HUES48 (cell line): ENCODE measurements at regions not wholly inside any gene's neighbourhood (a gene's known extent, or its start where the extent isn't known, plus 50 kb on each side); places are given as distances from the start of the nearest gene placed in this dataset.

Experiments
- H3K27ac ChIP-seq: one replicate; pipeline ENCODE4 v1.7.0; 2013; ENCODE audit warnings: low read depth, low read length, inconsistent platforms
- H3K27me3 ChIP-seq: 2 replicates; pipeline ENCODE4 v1.6.1; 2013; ENCODE audit warnings: mild to moderate bottlenecking, low read length; ENCODE audit not compliant: control insufficient read depth, insufficient read depth
- H3K36me3 ChIP-seq: 2 replicates; pipeline ENCODE4 v1.6.1; 2013; ENCODE audit warnings: low read length; ENCODE audit not compliant: control insufficient read depth, insufficient read depth
- H3K4me1 ChIP-seq: 2 replicates; pipeline ENCODE4 v1.6.1; 2013; ENCODE audit warnings: mild to moderate bottlenecking, low read length; ENCODE audit not compliant: control insufficient read depth, insufficient read depth
- H3K4me3 ChIP-seq: 2 replicates; pipeline ENCODE4 v1.5.1; 2013; ENCODE audit warnings: mild to moderate bottlenecking, low read depth, low read length
- H3K9ac ChIP-seq: 2 replicates; pipeline ENCODE4 v1.6.1; 2013; ENCODE audit warnings: mild to moderate bottlenecking, low read depth, low read length, moderate library complexity
- H3K9me3 ChIP-seq: 2 replicates; pipeline ENCODE4 v1.6.1; 2013; ENCODE audit warnings: low read length; ENCODE audit not compliant: control insufficient read depth, insufficient read depth

DNA sequence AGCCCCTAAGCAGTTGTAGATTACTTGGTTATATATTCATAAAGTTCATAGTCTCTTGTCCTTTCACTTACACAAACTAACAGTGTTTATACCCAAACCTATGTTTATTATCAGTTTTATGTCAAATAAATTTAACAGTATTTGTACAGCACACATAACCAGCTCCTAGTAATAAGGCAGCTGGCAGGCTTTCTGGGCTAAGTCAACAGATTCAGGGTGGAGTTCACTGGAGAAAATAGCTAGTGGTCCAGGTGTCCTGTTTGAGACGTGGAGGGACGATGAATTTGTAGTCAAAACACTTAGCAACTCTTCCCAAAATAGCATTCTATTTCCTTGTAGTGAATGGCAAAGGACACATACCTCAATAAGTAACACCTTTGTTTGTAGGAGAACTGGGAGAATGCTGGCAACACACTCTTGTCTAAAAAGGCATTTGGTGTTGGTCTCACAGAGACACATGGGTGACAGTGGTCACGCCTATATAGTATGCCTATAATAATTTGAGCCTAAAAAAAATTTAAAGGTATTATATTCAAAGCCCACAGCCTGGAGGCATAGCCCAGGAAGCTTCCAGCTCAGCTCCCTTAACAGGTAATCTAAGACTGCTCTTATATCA lies 156.4 kb upstream of the CARMIL1 start:
- Histone ChIP-seq H3K9me3 (peaks cover 2% of the 10 kb centered on the region; the same call in 1 of the 2 replicates), H3K4me1 (no peaks in the 10 kb centered on the region), H3K4me3 (no peak overlapping the region), H3K27me3 (no peaks in the 10 kb centered on the region), H3K27ac (no peak overlapping the region), H3K36me3 (no peaks in the 10 kb centered on the region), H3K9ac (no peak overlapping the region)

GRCh38 chr6:25124216-25124715 lies 154.9 kb upstream of the CARMIL1 start:
- Histone ChIP-seq H3K36me3 (no peaks in the 10 kb centered on the region), H3K9me3 (peaks cover 2% of the 10 kb centered on the region; the same call in 1 of the 2 replicates), H3K27ac (no peak overlapping the region)

DNA sequence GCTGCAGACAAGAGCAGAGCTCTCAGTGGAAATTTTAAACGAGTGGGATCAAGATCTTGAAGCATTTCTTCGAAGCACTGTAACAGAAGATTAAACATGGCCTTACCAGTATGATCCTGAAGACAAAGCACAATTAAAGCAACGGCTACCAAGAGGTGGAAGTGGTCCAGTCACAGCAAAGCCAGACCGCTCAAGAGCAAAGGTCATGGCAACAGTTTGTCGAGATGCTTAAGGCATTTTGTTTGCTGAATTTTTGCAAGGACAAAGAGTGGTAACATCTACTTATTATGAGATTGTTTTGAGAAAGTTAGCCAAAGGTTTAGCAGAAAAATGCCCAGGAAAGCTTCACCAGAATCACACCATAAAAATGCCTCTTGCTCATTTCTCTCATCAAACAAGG lies 153.4 kb upstream of the CARMIL1 start:
- H3K4me1 ChIP-seq: peaks cover 4% of the 10 kb centered on the region
- H3K9ac ChIP-seq: no peak overlapping the region
- H3K9me3 ChIP-seq: peaks cover 2% of the 10 kb centered on the region; the same call in 1 of the 2 replicates
- no peaks in the 10 kb centered on the region for H3K27me3 ChIP-seq
- H3K27ac ChIP-seq: no peak overlapping the region
- H3K4me3 ChIP-seq: no peak overlapping the region
- no peaks in the 10 kb centered on the region for H3K36me3 ChIP-seq

More at GRCh38 chr6:25124216-25124715, 154.9 kb upstream of the CARMIL1 start:
- Histone ChIP-seq H3K4me1 (peaks cover 4% of the 10 kb centered on the region), H3K27me3 (no peaks in the 10 kb centered on the region), H3K9ac (no peak overlapping the region), H3K4me3 (no peak overlapping the region)

DNA sequence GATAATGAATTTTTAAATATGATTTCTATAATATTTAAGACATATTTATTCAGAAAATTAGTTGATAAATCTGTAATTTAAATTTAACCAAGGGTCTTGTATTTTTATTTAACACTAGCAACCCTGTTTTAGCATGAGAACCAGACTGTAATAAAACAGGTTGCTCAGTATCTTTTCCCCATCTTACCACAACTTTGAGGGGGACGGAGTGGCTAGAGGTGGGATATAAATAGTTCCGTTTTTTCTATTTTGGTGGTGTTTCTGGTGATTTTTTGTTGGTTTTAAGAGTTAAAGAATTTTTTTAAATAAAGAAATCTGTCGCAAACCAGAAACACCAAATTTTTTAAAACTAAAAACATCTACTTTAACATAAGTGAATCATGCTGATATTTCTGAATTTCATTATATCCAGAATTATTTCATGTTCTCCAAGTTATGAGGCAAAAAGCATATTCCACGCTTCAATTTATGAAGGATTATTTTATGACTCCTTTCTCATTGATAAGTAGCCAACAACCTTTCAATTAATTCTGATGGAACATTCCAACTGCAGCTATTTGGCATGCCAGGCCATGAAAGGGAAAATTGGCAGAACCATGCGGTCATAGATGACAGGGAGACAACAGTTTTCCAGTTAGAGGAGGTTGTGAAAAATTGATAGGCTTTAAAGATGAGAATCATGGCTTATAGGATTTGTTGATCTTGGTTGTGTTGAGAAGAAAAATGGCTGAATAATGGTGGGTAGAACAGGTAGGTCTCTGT lies 151.9 kb upstream of the CARMIL1 start:
- no peak overlapping the region for H3K9ac ChIP-seq
- no peak overlapping the region for H3K4me3 ChIP-seq
- H3K9me3 ChIP-seq: peaks cover 8% of the 10 kb centered on the region
- no peaks in the 10 kb centered on the region for H3K36me3 ChIP-seq
- H3K27ac ChIP-seq: no peak overlapping the region
- H3K27me3 ChIP-seq: no peaks in the 10 kb centered on the region
- peaks cover 4% of the 10 kb centered on the region for H3K4me1 ChIP-seq

GRCh38 chr6:25130518-25130917 lies 148.7 kb upstream of the CARMIL1 start:
- Histone ChIP-seq H3K4me1 (peaks cover 4% of the 10 kb centered on the region), H3K36me3 (no peaks in the 10 kb centered on the region), H3K27me3 (no peaks in the 10 kb centered on the region), H3K9me3 (peaks cover 34% of the 10 kb centered on the region), H3K4me3 (no peak overlapping the region), H3K27ac (no peak overlapping the region), H3K9ac (no peak overlapping the region)

DNA sequence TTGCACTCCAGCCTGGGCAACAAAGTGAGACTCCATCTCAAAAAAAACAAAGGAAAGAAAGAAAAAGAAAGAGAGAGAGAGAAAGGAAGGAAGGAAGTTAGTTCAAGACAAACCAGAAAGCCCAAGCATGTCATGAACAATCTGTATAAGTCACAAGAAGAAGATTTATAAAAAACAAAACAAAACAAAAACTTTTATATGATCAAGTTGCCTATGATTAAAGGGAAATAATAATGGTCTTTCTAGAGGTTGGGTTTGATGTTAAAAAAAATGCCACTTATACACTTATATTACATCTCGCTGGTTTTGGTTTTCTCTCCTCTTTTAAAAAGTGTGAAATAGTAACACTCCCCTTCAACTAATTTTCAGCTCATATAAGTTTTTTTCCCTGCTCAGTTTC lies 146.2 kb upstream of the CARMIL1 start:
- Histone ChIP-seq H3K27ac (no peak overlapping the region), H3K27me3 (no peaks in the 10 kb centered on the region), H3K9ac (no peak overlapping the region), H3K4me3 (no peak overlapping the region), H3K9me3 (peaks cover 32% of the 10 kb centered on the region), H3K4me1 (peaks cover 4% of the 10 kb centered on the region), H3K36me3 (no peaks in the 10 kb centered on the region)

GRCh38 chr6:25133568-25133967 lies 145.6 kb upstream of the CARMIL1 start:
- H3K4me1 ChIP-seq: peaks cover 2% of the 10 kb centered on the region
- no peak overlapping the region for H3K27ac ChIP-seq
- no peak overlapping the region for H3K9ac ChIP-seq
- no peak overlapping the region for H3K4me3 ChIP-seq
- H3K9me3 ChIP-seq: peaks cover 32% of the 10 kb centered on the region
- no peaks in the 10 kb centered on the region for H3K36me3 ChIP-seq
- H3K27me3 ChIP-seq: no peaks in the 10 kb centered on the region

DNA sequence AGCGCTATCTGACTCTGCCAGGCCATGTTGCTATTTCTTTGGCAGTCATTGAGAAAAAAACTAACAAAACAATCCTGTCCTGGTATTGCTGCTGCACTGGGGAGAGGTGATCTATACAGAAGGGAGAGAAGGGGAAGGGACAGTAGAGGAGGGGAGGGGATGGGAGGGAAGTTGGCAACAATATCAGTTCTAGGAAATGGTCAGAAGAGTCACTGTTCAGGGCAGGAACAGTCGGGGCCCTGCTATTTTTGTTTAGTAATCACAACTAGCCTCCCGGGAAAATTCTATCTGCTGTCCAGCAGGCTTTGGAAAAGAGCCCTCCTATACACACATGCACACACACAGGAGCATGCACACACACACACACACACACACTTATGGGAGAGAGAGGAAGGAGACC lies 142.3 kb upstream of the CARMIL1 start:
- H3K9ac ChIP-seq: no peak overlapping the region

DNA sequence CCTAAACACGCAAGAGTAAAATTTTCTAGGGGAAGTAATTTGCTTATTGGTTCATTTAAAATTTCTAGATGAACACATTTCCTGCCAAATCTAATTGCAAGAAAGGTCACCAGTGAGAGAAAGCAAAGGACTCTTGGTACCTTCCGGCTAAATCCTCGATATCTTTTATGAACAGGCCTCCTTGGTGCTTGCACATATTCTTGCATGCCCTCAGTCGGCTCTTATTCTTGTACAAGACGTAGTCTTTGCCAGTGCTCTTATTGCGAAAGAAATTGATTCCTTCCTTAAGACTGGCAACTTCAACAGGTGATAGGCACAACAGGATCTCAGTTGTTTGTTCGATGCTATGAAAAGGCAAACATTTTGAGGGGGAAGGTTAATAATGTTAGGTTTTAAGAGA lies 141.7 kb upstream of the CARMIL1 start:
- Histone ChIP-seq H3K4me3 (no peak overlapping the region), H3K27ac (no peak overlapping the region), H3K9ac (no peak overlapping the region), H3K9me3 (peaks cover 26% of the 10 kb centered on the region), H3K27me3 (no peaks in the 10 kb centered on the region), H3K4me1 (no peaks in the 10 kb centered on the region), H3K36me3 (no peaks in the 10 kb centered on the region)

More for the DNA sequence above, 142.3 kb upstream of the CARMIL1 start:
- Histone ChIP-seq H3K9me3 (peaks cover 28% of the 10 kb centered on the region), H3K27me3 (no peaks in the 10 kb centered on the region), H3K4me3 (no peak overlapping the region), H3K36me3 (no peaks in the 10 kb centered on the region), H3K27ac (no peak overlapping the region), H3K4me1 (no peaks in the 10 kb centered on the region)

DNA sequence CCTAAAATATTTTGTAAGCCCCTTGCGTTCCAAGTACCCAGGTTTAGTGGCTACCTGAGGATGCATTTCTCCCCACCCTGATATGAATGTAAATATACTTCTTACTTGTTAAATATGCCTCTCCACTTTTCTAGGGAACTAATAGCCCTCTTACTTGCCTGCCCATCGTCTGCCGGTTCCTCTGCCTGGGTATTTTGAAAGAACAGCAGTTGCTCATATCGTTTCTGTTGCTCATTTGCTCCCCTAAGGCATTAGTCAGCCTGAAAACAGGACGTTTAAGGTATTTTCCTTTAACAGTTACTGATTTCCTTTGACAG lies 141.3 kb upstream of the CARMIL1 start:
- Histone ChIP-seq H3K27ac (no peak overlapping the region), H3K4me3 (no peak overlapping the region), H3K36me3 (no peaks in the 10 kb centered on the region)

DNA sequence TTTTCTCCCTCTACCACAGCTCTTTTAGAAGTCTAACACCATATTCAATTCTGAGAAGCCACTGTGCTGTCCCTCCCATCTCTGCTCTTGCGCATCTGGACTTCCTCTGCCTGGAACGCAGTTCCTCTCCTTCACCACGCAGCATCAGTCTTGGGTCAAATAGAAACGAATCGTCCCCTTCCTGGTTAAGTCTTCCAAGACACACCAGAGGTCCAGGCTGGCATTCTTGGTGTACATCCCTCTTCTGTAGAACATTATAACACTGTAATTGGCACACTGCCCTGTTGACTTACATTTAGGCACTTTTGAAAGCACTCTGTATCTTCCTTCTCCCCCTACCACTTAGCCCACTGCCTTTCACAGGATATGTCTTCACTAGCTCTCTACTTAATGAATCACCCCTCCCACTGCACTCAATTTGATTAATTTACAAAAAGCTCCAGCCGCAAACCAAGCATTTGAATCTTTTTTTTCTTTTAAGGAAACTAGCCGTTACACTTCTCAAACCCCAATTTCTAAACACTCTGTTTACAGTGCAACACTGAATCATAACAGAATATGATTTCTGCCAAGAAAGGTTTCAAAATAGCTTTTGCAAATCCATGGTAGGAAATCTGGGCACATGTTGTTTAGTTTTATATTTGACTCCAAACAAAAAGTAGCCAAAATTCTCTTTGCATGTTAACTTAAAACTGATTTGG lies 140.8 kb upstream of the CARMIL1 start:
- Histone ChIP-seq H3K27ac (no peak overlapping the region), H3K4me1 (no peaks in the 10 kb centered on the region), H3K36me3 (no peaks in the 10 kb centered on the region), H3K27me3 (no peaks in the 10 kb centered on the region), H3K9ac (no peak overlapping the region), H3K9me3 (peaks cover 19% of the 10 kb centered on the region), H3K4me3 (no peak overlapping the region)

More for the DNA sequence above, 141.3 kb upstream of the CARMIL1 start:
- peaks cover 24% of the 10 kb centered on the region for H3K9me3 ChIP-seq
- H3K9ac ChIP-seq: no peak overlapping the region
- H3K27me3 ChIP-seq: no peaks in the 10 kb centered on the region
- no peaks in the 10 kb centered on the region for H3K4me1 ChIP-seq
